ENCODE measurements at regions not wholly inside any gene's neighbourhood (a gene's known extent, or its start where the extent isn't known, plus 50 kb on each side); places are given as distances from the start of the nearest gene placed in this dataset.

- H3K4me3 ChIP-seq: no peak overlapping the region
- H3K27me3 ChIP-seq: no peaks in the 10 kb centered on the region
- no peak for TF ChIP-seq Cebpa-rat (IDR thresholded peaks at IDR 0.05)
- H3K4me2 ChIP-seq: peak overlapping the region; percentile 77
- 0 out of 2 replicates have a peak, but pooled peaks cover 4% of the 10 kb centered on the region for H3K9me3 ChIP-seq
- H3K27ac ChIP-seq: peak overlapping the region; percentile 39; the same call in 1 of the 2 replicates
- H3K4me1 ChIP-seq: peaks cover 54% of the 10 kb centered on the region
- H3K36me3 ChIP-seq: no peaks in the 10 kb centered on the region
- no peaks in the 10 kb centered on the region for H4K20me1 ChIP-seq
- H3K9ac ChIP-seq: 0 out of 2 replicates have a peak overlapping the region, but pooled peaks have one; percentile 25
Measured at GRCh38 chr14:97077687-97078086, 280.5 kb downstream of the VRK1 start.

GRCh38 chr14:97080991-97081390 lies 283.8 kb downstream of the VRK1 start:
- Histone ChIP-seq H4K20me1 (no peaks in the 10 kb centered on the region), H3K36me3 (no peaks in the 10 kb centered on the region), H3K4me1 (peaks cover 23% of the 10 kb centered on the region), H3K4me3 (no peak overlapping the region), H3K4me2 (no peak overlapping the region), H3K9me3 (0 out of 2 replicates have a peak, but pooled peaks cover 13% of the 10 kb centered on the region), H3K27me3 (no peaks in the 10 kb centered on the region), H3K27ac (no peak overlapping the region), H3K9ac (no peak overlapping the region)
- TF ChIP-seq Cebpa-rat (IDR thresholded peaks at IDR 0.05): no peak

- no peak for TF ChIP-seq Cebpa-rat (IDR thresholded peaks at IDR 0.05)
- no peak overlapping the region for H3K4me2 ChIP-seq
Measured at GRCh38 chr14:97095269-97095668, 298.1 kb downstream of the VRK1 start.

GRCh38 chr14:97097296-97097695 lies 300.1 kb downstream of the VRK1 start:
- Histone ChIP-seq H3K4me3 (no peak overlapping the region), H3K27ac (no peak overlapping the region), H3K27me3 (no peaks in the 10 kb centered on the region), H3K4me2 (no peak overlapping the region), H3K36me3 (no peaks in the 10 kb centered on the region), H3K4me1 (peaks cover 24% of the 10 kb centered on the region), H4K20me1 (no peaks in the 10 kb centered on the region), H3K9ac (no peak overlapping the region), H3K9me3 (no peaks in the 10 kb centered on the region)
- TF ChIP-seq Cebpa-rat (IDR thresholded peaks at IDR 0.05): no peak

More at GRCh38 chr14:97095269-97095668, 298.1 kb downstream of the VRK1 start:
- Histone ChIP-seq H3K27me3 (no peaks in the 10 kb centered on the region), H4K20me1 (no peaks in the 10 kb centered on the region), H3K9ac (no peak overlapping the region), H3K4me1 (peaks cover 11% of the 10 kb centered on the region), H3K27ac (no peak overlapping the region), H3K9me3 (no peaks in the 10 kb centered on the region), H3K36me3 (no peaks in the 10 kb centered on the region), H3K4me3 (no peak overlapping the region)

- Histone ChIP-seq H3K4me1 (peaks cover 52% of the 10 kb centered on the region), H3K4me3 (no peak overlapping the region), H3K9ac (no peak overlapping the region), H3K36me3 (no peaks in the 10 kb centered on the region), H3K27ac (no peak overlapping the region), H3K27me3 (no peaks in the 10 kb centered on the region), H3K9me3 (peaks cover 3% of the 10 kb centered on the region; the same call in 1 of the 2 replicates), H3K4me2 (no peak overlapping the region; the same call in 1 of the 2 replicates), H4K20me1 (no peaks in the 10 kb centered on the region)
- no peak for TF ChIP-seq Cebpa-rat (IDR thresholded peaks at IDR 0.05)
Measured at GRCh38 chr14:97100306-97100705, 303.1 kb downstream of the VRK1 start.

GRCh38 chr14:97101561-97101960 lies 304.4 kb downstream of the VRK1 start:
- Histone ChIP-seq H3K4me3 (no peak overlapping the region), H3K4me2 (no peak overlapping the region), H3K27ac (0 out of 2 replicates have a peak overlapping the region, but pooled peaks have one; percentile 20), H3K9me3 (peaks cover 3% of the 10 kb centered on the region; the same call in 1 of the 2 replicates), H3K4me1 (peaks cover 61% of the 10 kb centered on the region), H3K27me3 (no peaks in the 10 kb centered on the region), H3K36me3 (no peaks in the 10 kb centered on the region), H3K9ac (no peak overlapping the region), H4K20me1 (no peaks in the 10 kb centered on the region)
- no peak for TF ChIP-seq Cebpa-rat (IDR thresholded peaks at IDR 0.05)

GRCh38 chr14:97104029-97104428 lies 306.8 kb downstream of the VRK1 start:
- peak overlapping the region; percentile 94 for H3K27ac ChIP-seq
- no peak for TF ChIP-seq Cebpa-rat (IDR thresholded peaks at IDR 0.05)
- no peaks in the 10 kb centered on the region for H4K20me1 ChIP-seq
- peaks cover 7% of the 10 kb centered on the region; the same call in 1 of the 2 replicates for H3K36me3 ChIP-seq
- H3K9me3 ChIP-seq: peaks cover 21% of the 10 kb centered on the region
- peaks cover 86% of the 10 kb centered on the region for H3K4me1 ChIP-seq
- no peak overlapping the region for H3K9ac ChIP-seq
- no peaks in the 10 kb centered on the region for H3K27me3 ChIP-seq
- no peak overlapping the region for H3K4me3 ChIP-seq
- peak overlapping the region; percentile 80 for H3K4me2 ChIP-seq

- Histone ChIP-seq H3K4me2 (peak overlapping the region; percentile 80), H3K4me3 (peak overlapping the region; percentile 27), H3K27me3 (no peaks in the 10 kb centered on the region), H3K9me3 (peaks cover 36% of the 10 kb centered on the region), H3K4me1 (peaks cover 77% of the 10 kb centered on the region), H3K36me3 (peaks cover 14% of the 10 kb centered on the region; the same call in 1 of the 2 replicates), H3K9ac (peak overlapping the region; percentile 75), H4K20me1 (no peaks in the 10 kb centered on the region), H3K27ac (peak overlapping the region; percentile 94)
- TF ChIP-seq Cebpa-rat (IDR thresholded peaks at IDR 0.05): peak; percentile 36; the same call in 1 of the 2 replicates
Measured at GRCh38 chr14:97106166-97106565, 309.0 kb downstream of the VRK1 start.

- peaks cover 36% of the 10 kb centered on the region for H3K9me3 ChIP-seq
- H3K4me2 ChIP-seq: peak overlapping the region; percentile 80
- no peaks in the 10 kb centered on the region for H3K27me3 ChIP-seq
- peaks cover 74% of the 10 kb centered on the region for H3K4me1 ChIP-seq
- peaks cover 14% of the 10 kb centered on the region; the same call in 1 of the 2 replicates for H3K36me3 ChIP-seq
- no peaks in the 10 kb centered on the region for H4K20me1 ChIP-seq
- peak overlapping the region; percentile 75; the same call in 1 of the 2 replicates for H3K9ac ChIP-seq
- peak overlapping the region; percentile 94 for H3K27ac ChIP-seq
- no peak overlapping the region for H3K4me3 ChIP-seq
- no peak for TF ChIP-seq Cebpa-rat (IDR thresholded peaks at IDR 0.05)
Measured at GRCh38 chr14:97106609-97107008, 309.4 kb downstream of the VRK1 start.

- Histone ChIP-seq H3K4me3 (no peak overlapping the region; the same call in 1 of the 2 replicates), H3K27ac (peak overlapping the region; percentile 94), H3K36me3 (peaks cover 14% of the 10 kb centered on the region; the same call in 1 of the 2 replicates), H3K9ac (peak overlapping the region; percentile 56), H3K9me3 (peaks cover 36% of the 10 kb centered on the region), H3K27me3 (no peaks in the 10 kb centered on the region), H3K4me1 (peaks cover 74% of the 10 kb centered on the region), H3K4me2 (peak overlapping the region; percentile 80), H4K20me1 (no peaks in the 10 kb centered on the region)
- no peak for TF ChIP-seq Cebpa-rat (IDR thresholded peaks at IDR 0.05)
Measured at GRCh38 chr14:97107080-97107479, 309.9 kb downstream of the VRK1 start.

All from BLaER1 (cell line).